GM23338 (cell line): ENCODE measurements at regions not wholly inside any gene's neighbourhood (a gene's known extent, or its start where the extent isn't known, plus 50 kb on each side); places are given as distances from the start of the nearest gene placed in this dataset.

Experiments used
- ATAC-seq: fragments of 200-7000 bp; cut with Tn5 transposase; 3 replicates; pipeline ENCODE4 v1.9.1; 2020
- DNase-seq: peaks from one replicate; pipeline ENCODE4 v3.0.0-alpha.2; 2015; ENCODE audit warnings: low spot score
- H2AFZ ChIP-seq: fragments of 200-600 bp; sonication (generic); 2 replicates; pipeline ENCODE4 v1.8.0; 2016; ENCODE audit warnings: antibody characterized with exemption, mild to moderate bottlenecking, moderate library complexity
- H3F3A ChIP-seq: fragments of 200-600 bp; sonication (generic); replicated peaks from 2 replicates; pipeline ENCODE4 v1.8.0; 2017; ENCODE audit warnings: antibody characterized with exemption, mixed run types, low read depth
- H3K27ac ChIP-seq: fragments of 200-600 bp; sonication (generic); 2 replicates; pipeline ENCODE4 v1.6.1; 2016; ENCODE audit warnings: low read depth
- H3K27me3 ChIP-seq: fragments of 200-600 bp; sonication (generic); 2 replicates; pipeline ENCODE4 v1.8.0; 2016; ENCODE audit warnings: mild to moderate bottlenecking, mixed run types, moderate library complexity; ENCODE audit not compliant: insufficient read depth
- H3K36me3 ChIP-seq: fragments of 200-600 bp; sonication (generic); 2 replicates; pipeline ENCODE4 v1.8.0; 2016; ENCODE audit warnings: mild to moderate bottlenecking; ENCODE audit not compliant: insufficient read depth
- H3K4me1 ChIP-seq: fragments of 200-600 bp; sonication (generic); 2 replicates; pipeline ENCODE4 v1.8.0; 2016; ENCODE audit warnings: mild to moderate bottlenecking, moderate library complexity; ENCODE audit not compliant: insufficient read depth
- H3K4me2 ChIP-seq: fragments of 200-600 bp; sonication (generic); 2 replicates; pipeline ENCODE4 v1.7.1; 2017; ENCODE audit warnings: mixed run types
- H3K4me3 ChIP-seq: fragments of 200-600 bp; sonication (generic); 2 replicates; pipeline ENCODE4 v1.6.1; 2016; ENCODE audit warnings: mixed run types
- H3K79me2 ChIP-seq: fragments of 200-600 bp; sonication (generic); replicated peaks from 2 replicates; pipeline ENCODE4 v1.8.0; 2017; ENCODE audit warnings: mild to moderate bottlenecking; ENCODE audit not compliant: insufficient read depth
- H3K9me2 ChIP-seq: fragments of 200-600 bp; sonication (generic); 2 replicates; pipeline ENCODE4 v1.8.0; 2017; ENCODE audit not compliant: insufficient read depth
- H4K20me1 ChIP-seq: fragments of 200-600 bp; sonication (generic); replicated peaks from 2 replicates; pipeline ENCODE4 v1.8.0; 2017; ENCODE audit warnings: mild to moderate bottlenecking; ENCODE audit not compliant: insufficient read depth
- H3K27ac Mint-ChIP-seq: 2 replicates; pipeline ENCODE4 v1.8.0; 2020; ENCODE audit warnings: inconsistent platforms, mild to moderate bottlenecking, moderate library complexity, mixed read lengths
- H3K27me3 Mint-ChIP-seq: 3 replicates; pipeline ENCODE4 v1.8.0; 2022; ENCODE audit warnings: low read depth, mild to moderate bottlenecking, moderate library complexity, mixed read lengths, inconsistent platforms; ENCODE audit not compliant: insufficient read depth, poor library complexity
- H3K36me3 Mint-ChIP-seq: 3 replicates; pipeline ENCODE4 v1.8.0; 2021; ENCODE audit warnings: low read depth, mild to moderate bottlenecking, inconsistent platforms, moderate library complexity, mixed read lengths
- H3K4me1 Mint-ChIP-seq: 3 replicates; pipeline ENCODE4 v1.8.0; 2020; ENCODE audit warnings: mild to moderate bottlenecking, inconsistent platforms, mixed read lengths
- H3K4me3 Mint-ChIP-seq: 3 replicates; pipeline ENCODE4 v1.8.0; 2021; ENCODE audit warnings: moderate library complexity, mild to moderate bottlenecking, inconsistent platforms, mixed read lengths
- H3K9me3 Mint-ChIP-seq: 3 replicates; pipeline ENCODE4 v1.8.0; 2020; ENCODE audit warnings: moderate library complexity, mild to moderate bottlenecking, inconsistent platforms, mixed read lengths
- CREB1 ChIP-seq: fragments of 250-450 bp; sonication (Bioruptor Pico); IDR thresholded peaks from 2 replicates; pipeline ENCODE4 v1.5.0; 2020; ENCODE audit warnings: low read depth, mild to moderate bottlenecking, moderate library complexity
- EZH2 ChIP-seq: fragments of 200-600 bp; sonication (generic); IDR thresholded peaks from one replicate; pipeline ENCODE4 v1.8.0; 2017; ENCODE audit warnings: antibody characterized with exemption, mild to moderate bottlenecking, low read depth; ENCODE audit not compliant: unreplicated experiment
- JUNB ChIP-seq: IDR thresholded peaks from one replicate; pipeline ENCODE4 v1.6.1; 2016; ENCODE audit warnings: antibody characterized with exemption; ENCODE audit not compliant: unreplicated experiment
- NANOG ChIP-seq: IDR thresholded peaks from 2 replicates; pipeline ENCODE4 v1.6.1; 2016; ENCODE audit warnings: antibody characterized with exemption, borderline replicate concordance
- POLR2AphosphoS5 ChIP-seq: IDR thresholded peaks from 2 replicates; pipeline ENCODE4 v1.6.1; 2016; ENCODE audit warnings: antibody characterized with exemption, low read depth
- ZNF114 ChIP-seq: fragments of 250-450 bp; sonication (Bioruptor Pico); IDR thresholded peaks from 2 replicates; pipeline ENCODE4 v1.5.0; 2020; ENCODE audit warnings: mild to moderate bottlenecking, moderate library complexity
- ZNF331 ChIP-seq: fragments of 250-450 bp; sonication (Bioruptor Pico); IDR thresholded peaks from 2 replicates; pipeline ENCODE4 v1.5.0; 2020; ENCODE audit warnings: low read depth, mild to moderate bottlenecking, moderate library complexity
- TF ChIP-seq, protein P1 (sequence below): fragments of 250-450 bp; sonication (Bioruptor Pico); IDR thresholded peaks from 2 replicates; pipeline ENCODE4 v1.5.0; 2020; ENCODE audit warnings: mild to moderate bottlenecking, moderate library complexity
- TF ChIP-seq, protein P2 (sequence below), 2 experiments: fragments of 200-600 bp in 1 of 2; sonication (generic) in 1 of 2; conservative IDR thresholded peaks; 2 replicates each; pipeline versions ENCODE4 v1.5.1 to v1.6.1; 2016 to 2017; ENCODE audit warnings: antibody characterized with exemption in 2 of 2, low read depth in 2 of 2, mild to moderate bottlenecking in 2 of 2, moderate library complexity in 1 of 2
- TF ChIP-seq, protein P3 (sequence below): IDR thresholded peaks from 2 replicates; pipeline ENCODE4 v1.6.1; 2016; ENCODE audit warnings: antibody characterized with exemption
- TF ChIP-seq, protein P4 (sequence below): IDR thresholded peaks from one replicate; pipeline ENCODE4 v1.6.1; 2018; ENCODE audit warnings: antibody characterized with exemption; ENCODE audit not compliant: unreplicated experiment

DNA sequence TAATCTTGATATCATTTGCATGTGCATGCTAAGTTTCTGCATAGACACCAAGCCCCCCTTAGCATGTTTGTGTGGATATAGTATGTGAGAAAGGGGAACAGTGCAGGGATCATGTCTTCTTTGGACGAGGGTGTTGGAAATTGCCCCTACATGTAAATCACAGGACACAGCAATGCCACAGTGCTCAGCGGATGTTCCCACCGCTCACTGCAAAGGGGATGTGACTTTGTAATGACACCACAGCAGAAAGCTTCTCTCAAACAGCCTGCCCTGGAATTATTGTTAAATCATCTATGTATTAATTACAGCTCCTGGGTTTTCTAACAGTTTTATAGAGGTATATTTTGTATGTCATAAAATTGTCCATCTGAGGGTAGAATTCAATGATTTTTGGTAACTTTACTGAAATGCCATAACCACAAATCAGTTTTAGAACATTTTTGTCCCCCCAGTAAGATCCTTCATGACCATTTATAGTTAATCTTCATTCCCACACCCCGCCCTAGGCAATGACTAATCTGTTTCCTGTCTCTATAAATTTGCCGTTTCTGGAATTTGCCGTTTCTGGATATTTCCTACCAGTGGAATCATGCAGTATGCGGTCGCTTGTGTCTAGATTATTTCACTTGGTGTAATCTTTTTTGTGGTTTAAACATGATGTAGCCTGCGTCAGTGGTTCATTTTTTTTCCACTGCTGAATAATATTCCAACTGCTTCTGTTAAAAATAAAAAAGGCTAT lies 648.5 kb upstream of the WWC1 start (continued):
- TF ChIP-seq, protein P1, sequence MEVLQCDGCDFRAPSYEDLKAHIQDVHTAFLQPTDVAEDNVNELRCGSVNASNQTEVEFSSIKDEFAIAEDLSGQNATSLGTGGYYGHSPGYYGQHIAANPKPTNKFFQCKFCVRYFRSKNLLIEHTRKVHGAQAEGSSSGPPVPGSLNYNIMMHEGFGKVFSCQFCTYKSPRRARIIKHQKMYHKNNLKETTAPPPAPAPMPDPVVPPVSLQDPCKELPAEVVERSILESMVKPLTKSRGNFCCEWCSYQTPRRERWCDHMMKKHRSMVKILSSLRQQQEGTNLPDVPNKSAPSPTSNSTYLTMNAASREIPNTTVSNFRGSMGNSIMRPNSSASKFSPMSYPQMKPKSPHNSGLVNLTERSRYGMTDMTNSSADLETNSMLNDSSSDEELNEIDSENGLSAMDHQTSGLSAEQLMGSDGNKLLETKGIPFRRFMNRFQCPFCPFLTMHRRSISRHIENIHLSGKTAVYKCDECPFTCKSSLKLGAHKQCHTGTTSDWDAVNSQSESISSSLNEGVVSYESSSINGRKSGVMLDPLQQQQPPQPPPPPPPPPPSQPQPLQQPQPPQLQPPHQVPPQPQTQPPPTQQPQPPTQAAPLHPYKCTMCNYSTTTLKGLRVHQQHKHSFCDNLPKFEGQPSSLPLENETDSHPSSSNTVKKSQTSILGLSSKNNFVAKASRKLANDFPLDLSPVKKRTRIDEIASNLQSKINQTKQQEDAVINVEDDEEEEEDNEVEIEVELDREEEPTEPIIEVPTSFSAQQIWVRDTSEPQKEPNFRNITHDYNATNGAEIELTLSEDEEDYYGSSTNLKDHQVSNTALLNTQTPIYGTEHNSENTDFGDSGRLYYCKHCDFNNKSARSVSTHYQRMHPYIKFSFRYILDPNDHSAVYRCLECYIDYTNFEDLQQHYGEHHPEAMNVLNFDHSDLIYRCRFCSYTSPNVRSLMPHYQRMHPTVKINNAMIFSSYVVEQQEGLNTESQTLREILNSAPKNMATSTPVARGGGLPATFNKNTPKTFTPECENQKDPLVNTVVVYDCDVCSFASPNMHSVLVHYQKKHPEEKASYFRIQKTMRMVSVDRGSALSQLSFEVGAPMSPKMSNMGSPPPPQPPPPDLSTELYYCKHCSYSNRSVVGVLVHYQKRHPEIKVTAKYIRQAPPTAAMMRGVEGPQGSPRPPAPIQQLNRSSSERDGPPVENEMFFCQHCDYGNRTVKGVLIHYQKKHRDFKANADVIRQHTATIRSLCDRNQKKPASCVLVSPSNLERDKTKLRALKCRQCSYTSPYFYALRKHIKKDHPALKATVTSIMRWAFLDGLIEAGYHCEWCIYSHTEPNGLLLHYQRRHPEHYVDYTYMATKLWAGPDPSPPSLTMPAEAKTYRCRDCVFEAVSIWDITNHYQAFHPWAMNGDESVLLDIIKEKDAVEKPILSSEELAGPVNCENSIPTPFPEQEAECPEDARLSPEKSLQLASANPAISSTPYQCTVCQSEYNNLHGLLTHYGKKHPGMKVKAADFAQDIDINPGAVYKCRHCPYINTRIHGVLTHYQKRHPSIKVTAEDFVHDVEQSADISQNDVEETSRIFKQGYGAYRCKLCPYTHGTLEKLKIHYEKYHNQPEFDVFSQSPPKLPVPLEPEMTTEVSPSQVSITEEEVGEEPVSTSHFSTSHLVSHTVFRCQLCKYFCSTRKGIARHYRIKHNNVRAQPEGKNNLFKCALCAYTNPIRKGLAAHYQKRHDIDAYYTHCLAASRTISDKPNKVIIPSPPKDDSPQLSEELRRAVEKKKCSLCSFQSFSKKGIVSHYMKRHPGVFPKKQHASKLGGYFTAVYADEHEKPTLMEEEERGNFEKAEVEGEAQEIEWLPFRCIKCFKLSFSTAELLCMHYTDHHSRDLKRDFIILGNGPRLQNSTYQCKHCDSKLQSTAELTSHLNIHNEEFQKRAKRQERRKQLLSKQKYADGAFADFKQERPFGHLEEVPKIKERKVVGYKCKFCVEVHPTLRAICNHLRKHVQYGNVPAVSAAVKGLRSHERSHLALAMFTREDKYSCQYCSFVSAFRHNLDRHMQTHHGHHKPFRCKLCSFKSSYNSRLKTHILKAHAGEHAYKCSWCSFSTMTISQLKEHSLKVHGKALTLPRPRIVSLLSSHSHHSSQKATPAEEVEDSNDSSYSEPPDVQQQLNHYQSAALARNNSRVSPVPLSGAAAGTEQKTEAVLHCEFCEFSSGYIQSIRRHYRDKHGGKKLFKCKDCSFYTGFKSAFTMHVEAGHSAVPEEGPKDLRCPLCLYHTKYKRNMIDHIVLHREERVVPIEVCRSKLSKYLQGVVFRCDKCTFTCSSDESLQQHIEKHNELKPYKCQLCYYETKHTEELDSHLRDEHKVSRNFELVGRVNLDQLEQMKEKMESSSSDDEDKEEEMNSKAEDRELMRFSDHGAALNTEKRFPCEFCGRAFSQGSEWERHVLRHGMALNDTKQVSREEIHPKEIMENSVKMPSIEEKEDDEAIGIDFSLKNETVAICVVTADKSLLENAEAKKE (CRISPR knock-in tag): no peak
- TF ChIP-seq CREB1 (CRISPR knock-in tag): no peak
- TF ChIP-seq JUNB: no peak

DNA sequence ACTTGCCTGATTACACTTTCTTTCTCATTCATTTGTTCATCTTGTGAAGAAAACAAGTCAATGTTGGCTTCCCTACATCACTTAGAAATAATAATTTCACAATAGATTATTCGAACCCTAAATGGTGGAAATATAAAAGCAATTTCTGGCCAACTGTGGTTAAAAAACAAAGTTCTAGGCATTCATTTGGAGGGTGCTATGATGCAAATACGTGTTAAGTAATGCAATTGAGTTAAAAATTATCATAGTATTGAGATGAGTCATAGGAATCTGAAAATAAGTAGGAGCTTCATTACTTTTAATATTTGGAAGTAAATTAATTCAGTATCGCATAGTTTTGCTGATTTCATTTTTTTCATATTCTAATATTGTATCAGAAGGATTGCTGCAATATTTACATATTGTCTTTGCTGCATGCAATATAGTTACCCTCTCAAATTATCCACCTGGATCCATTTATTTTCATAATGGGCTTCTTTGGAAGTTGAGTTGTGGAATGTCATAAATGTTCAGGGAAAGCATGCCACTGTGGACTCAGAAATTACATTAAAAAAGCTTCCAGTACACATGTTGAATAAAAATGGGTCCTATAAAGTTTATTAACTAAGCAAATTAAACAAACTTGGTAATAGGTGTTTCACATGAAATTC lies 647.7 kb upstream of the WWC1 start:
- no peaks in the 10 kb centered on the region for H4K20me1 ChIP-seq
- peaks cover 3% of the 10 kb centered on the region; the same call in 1 of the 3 replicates for H3K4me1 Mint-ChIP-seq
- H3K27ac Mint-ChIP-seq: no peak overlapping the region
- no peak overlapping the region for H3K4me3 ChIP-seq
- no peak overlapping the region for H2AFZ ChIP-seq
- H3K27me3 ChIP-seq: no peaks in the 10 kb centered on the region
- no peaks in the 10 kb centered on the region for H3K79me2 ChIP-seq
- no peak overlapping the region for H3K4me2 ChIP-seq
- 0 out of 2 replicates have a peak overlapping the region, but pooled peaks have one; percentile 5 for H3K27ac ChIP-seq
- ATAC-seq: no peak
- no peaks in the 10 kb centered on the region for H3K36me3 Mint-ChIP-seq
- H3K27me3 Mint-ChIP-seq: no peaks in the 10 kb centered on the region
- no peaks in the 10 kb centered on the region for H3K4me1 ChIP-seq
- DNase-seq: no peak
- no peaks in the 10 kb centered on the region for H3F3A ChIP-seq
- no peak overlapping the region for H3K4me3 Mint-ChIP-seq
- no peaks in the 10 kb centered on the region for H3K9me2 ChIP-seq
- no peaks in the 10 kb centered on the region for H3K36me3 ChIP-seq
- H3K9me3 Mint-ChIP-seq: no peaks in the 10 kb centered on the region
- TF ChIP-seq, protein P2, sequence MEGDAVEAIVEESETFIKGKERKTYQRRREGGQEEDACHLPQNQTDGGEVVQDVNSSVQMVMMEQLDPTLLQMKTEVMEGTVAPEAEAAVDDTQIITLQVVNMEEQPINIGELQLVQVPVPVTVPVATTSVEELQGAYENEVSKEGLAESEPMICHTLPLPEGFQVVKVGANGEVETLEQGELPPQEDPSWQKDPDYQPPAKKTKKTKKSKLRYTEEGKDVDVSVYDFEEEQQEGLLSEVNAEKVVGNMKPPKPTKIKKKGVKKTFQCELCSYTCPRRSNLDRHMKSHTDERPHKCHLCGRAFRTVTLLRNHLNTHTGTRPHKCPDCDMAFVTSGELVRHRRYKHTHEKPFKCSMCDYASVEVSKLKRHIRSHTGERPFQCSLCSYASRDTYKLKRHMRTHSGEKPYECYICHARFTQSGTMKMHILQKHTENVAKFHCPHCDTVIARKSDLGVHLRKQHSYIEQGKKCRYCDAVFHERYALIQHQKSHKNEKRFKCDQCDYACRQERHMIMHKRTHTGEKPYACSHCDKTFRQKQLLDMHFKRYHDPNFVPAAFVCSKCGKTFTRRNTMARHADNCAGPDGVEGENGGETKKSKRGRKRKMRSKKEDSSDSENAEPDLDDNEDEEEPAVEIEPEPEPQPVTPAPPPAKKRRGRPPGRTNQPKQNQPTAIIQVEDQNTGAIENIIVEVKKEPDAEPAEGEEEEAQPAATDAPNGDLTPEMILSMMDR (conservative IDR thresholded peaks at IDR 0.05; ENCODE audit: low read depth in 2 of 2): no peak
- no peak for TF ChIP-seq ZNF331 (CRISPR knock-in tag)
- no peak for TF ChIP-seq CREB1 (CRISPR knock-in tag)
- no peak for TF ChIP-seq EZH2
- no peak for TF ChIP-seq ZNF114 (CRISPR knock-in tag)
- TF ChIP-seq, protein P3, sequence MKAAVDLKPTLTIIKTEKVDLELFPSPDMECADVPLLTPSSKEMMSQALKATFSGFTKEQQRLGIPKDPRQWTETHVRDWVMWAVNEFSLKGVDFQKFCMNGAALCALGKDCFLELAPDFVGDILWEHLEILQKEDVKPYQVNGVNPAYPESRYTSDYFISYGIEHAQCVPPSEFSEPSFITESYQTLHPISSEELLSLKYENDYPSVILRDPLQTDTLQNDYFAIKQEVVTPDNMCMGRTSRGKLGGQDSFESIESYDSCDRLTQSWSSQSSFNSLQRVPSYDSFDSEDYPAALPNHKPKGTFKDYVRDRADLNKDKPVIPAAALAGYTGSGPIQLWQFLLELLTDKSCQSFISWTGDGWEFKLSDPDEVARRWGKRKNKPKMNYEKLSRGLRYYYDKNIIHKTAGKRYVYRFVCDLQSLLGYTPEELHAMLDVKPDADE: no peak
- TF ChIP-seq, protein P4, sequence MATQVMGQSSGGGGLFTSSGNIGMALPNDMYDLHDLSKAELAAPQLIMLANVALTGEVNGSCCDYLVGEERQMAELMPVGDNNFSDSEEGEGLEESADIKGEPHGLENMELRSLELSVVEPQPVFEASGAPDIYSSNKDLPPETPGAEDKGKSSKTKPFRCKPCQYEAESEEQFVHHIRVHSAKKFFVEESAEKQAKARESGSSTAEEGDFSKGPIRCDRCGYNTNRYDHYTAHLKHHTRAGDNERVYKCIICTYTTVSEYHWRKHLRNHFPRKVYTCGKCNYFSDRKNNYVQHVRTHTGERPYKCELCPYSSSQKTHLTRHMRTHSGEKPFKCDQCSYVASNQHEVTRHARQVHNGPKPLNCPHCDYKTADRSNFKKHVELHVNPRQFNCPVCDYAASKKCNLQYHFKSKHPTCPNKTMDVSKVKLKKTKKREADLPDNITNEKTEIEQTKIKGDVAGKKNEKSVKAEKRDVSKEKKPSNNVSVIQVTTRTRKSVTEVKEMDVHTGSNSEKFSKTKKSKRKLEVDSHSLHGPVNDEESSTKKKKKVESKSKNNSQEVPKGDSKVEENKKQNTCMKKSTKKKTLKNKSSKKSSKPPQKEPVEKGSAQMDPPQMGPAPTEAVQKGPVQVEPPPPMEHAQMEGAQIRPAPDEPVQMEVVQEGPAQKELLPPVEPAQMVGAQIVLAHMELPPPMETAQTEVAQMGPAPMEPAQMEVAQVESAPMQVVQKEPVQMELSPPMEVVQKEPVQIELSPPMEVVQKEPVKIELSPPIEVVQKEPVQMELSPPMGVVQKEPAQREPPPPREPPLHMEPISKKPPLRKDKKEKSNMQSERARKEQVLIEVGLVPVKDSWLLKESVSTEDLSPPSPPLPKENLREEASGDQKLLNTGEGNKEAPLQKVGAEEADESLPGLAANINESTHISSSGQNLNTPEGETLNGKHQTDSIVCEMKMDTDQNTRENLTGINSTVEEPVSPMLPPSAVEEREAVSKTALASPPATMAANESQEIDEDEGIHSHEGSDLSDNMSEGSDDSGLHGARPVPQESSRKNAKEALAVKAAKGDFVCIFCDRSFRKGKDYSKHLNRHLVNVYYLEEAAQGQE: no peak
- no peak for TF ChIP-seq NANOG
- no peak for TF ChIP-seq POLR2AphosphoS5
- no peak for TF ChIP-seq JUNB
